Amniotic epithelial cell (primary cell): ENCODE measurements at regions not wholly inside any gene's neighbourhood (a gene's known extent, or its start where the extent isn't known, plus 50 kb on each side); places are given as distances from the start of the nearest gene placed in this dataset.
"Not testable (repeated sequence)": the region's sequence is repeated elsewhere in the genome, so short reads cannot be mapped to it uniquely, and the experiment has no call there.

Source experiments
- DNase-seq: peaks from one replicate; pipeline ENCODE4 v3.0.0-alpha.2; 2010; ENCODE audit warnings: low read depth

- no peak for DNase-seq
Measured at GRCh38 chr11:69950120-69950519, 128.0 kb upstream of the ANO1 start.

GRCh38 chr11:69950621-69951020 lies 127.5 kb upstream of the ANO1 start:
- DNase-seq, result no peak

- no peak for DNase-seq
Measured at GRCh38 chr11:69951821-69952220, 126.3 kb upstream of the ANO1 start.

GRCh38 chr11:69952229-69952975 lies 125.7 kb upstream of the ANO1 start:
- DNase-seq, result not testable (repeated sequence)

- no peak for DNase-seq
Measured at GRCh38 chr11:69953356-69953755, 124.8 kb upstream of the ANO1 start.

- DNase-seq, result no peak
Measured at GRCh38 chr11:69954756-69955155, 123.4 kb upstream of the ANO1 start.

GRCh38 chr11:69956669-69957190 lies 121.4 kb upstream of the ANO1 start:
- DNase-seq, result no peak

GRCh38 chr11:69957849-69958248 lies 120.3 kb upstream of the ANO1 start:
- DNase-seq, result no peak

- DNase-seq, result peak; percentile 60
Measured at GRCh38 chr11:69958308-69958707, 119.8 kb upstream of the ANO1 start.

- no peak for DNase-seq
Measured at GRCh38 chr11:69959461-69959860, 118.7 kb upstream of the ANO1 start.

GRCh38 chr11:69961738-69962137 lies 116.4 kb upstream of the ANO1 start:
- DNase-seq, result no peak

- no peak for DNase-seq
Measured at GRCh38 chr11:69962152-69962551, 116.0 kb upstream of the ANO1 start.

GRCh38 chr11:69963533-69964246 lies 114.4 kb upstream of the ANO1 start:
- DNase-seq, result no peak

GRCh38 chr11:69964247-69964643 lies 113.9 kb upstream of the ANO1 start:
- no peak for DNase-seq

GRCh38 chr11:69965821-69966582 lies 112.1 kb upstream of the ANO1 start:
- no peak for DNase-seq

- no peak for DNase-seq
Measured at GRCh38 chr11:69966583-69966835, 111.6 kb upstream of the ANO1 start.

GRCh38 chr11:69966910-69967483 lies 111.1 kb upstream of the ANO1 start:
- DNase-seq, result no peak

- no peak for DNase-seq
Measured at GRCh38 chr11:69967484-69967883, 110.6 kb upstream of the ANO1 start.

GRCh38 chr11:69968396-69969347 lies 109.4 kb upstream of the ANO1 start:
- DNase-seq, result no peak

- no peak for DNase-seq
Measured at GRCh38 chr11:69969890-69970784, 108.0 kb upstream of the ANO1 start.
